Gastrocnemius medialis (tissue), 4 donors: ENCODE measurements at regions not wholly inside any gene's neighbourhood (a gene's known extent, or its start where the extent isn't known, plus 50 kb on each side); places are given as distances from the start of the nearest gene placed in this dataset.

ENCODE experiments used
- ATAC-seq, 2 donors: fragments of 150-250 bp; one replicate each; pipeline ENCODE4 v1.9.1; 2016
- DNase-seq, 2 donors: peaks; one replicate each; pipeline ENCODE4 v3.0.0-alpha.2; 2019
- H3K27ac ChIP-seq, 4 donors: fragments of 200-600 bp; sonication (generic); 1 replicate in 1 of 4; 2 replicates in 3 of 4; pipeline ENCODE4 v1.5.1; 2016 to 2018; ENCODE audit warnings: mild to moderate bottlenecking in 2 of 4, moderate library complexity in 1 of 4
- H3K27me3 ChIP-seq, 3 donors: fragments of 200-600 bp; sonication (generic) in 2 of 3; 1 replicate in 1 of 3; 2 replicates in 2 of 3; pipeline versions ENCODE4 v1.5.1 to v1.6.0; 2016 to 2019; ENCODE audit warnings: mild to moderate bottlenecking in 1 of 3, moderate library complexity in 1 of 3
- H3K36me3 ChIP-seq, 2 donors: fragments of 200-600 bp; sonication (generic) in 1 of 2; one replicate each; pipeline ENCODE4 v1.5.1; 2017 to 2018
- H3K4me1 ChIP-seq, 2 donors: fragments of 200-600 bp; sonication (generic) in 1 of 2; one replicate each; pipeline ENCODE4 v1.5.1; 2016 to 2017; ENCODE audit warnings: mild to moderate bottlenecking in 2 of 2
- H3K4me3 ChIP-seq, 4 donors: fragments of 200-600 bp; sonication (generic) in 3 of 4; 1 replicate in 1 of 4; 2 replicates in 3 of 4; pipeline ENCODE4 v1.5.1; 2016 to 2019; ENCODE audit warnings: mild to moderate bottlenecking in 2 of 4
- H3K9me3 ChIP-seq, 3 donors: fragments of 200-600 bp; sonication (generic) in 2 of 3; 1 replicate in 1 of 3; 2 replicates in 2 of 3; pipeline ENCODE4 v1.5.1; 2016 to 2019
- CTCF ChIP-seq, 5 experiments: fragments of 450-650 bp in 3 of 5; fragments of 200-600 bp in 2 of 5; sonication (generic) in 2 of 5; IDR thresholded peaks in 4 of 5; conservative IDR thresholded peaks in 1 of 5; 1 replicate in 4 of 5; 2 replicates in 1 of 5; pipeline ENCODE4 v1.5.1; 2016 to 2019; ENCODE audit warnings: antibody characterized with exemption in 5 of 5, mild to moderate bottlenecking in 3 of 5, moderate library complexity in 3 of 5
- POLR2A ChIP-seq, 2 donors: fragments of 450-650 bp; IDR thresholded peaks; one replicate each; pipeline ENCODE4 v1.6.1; 2017; ENCODE audit warnings: antibody characterized with exemption in 2 of 2, mild to moderate bottlenecking in 2 of 2, moderate library complexity in 2 of 2
- in situ Hi-C, 4 donors: fragments of 200-750 bp; cut with MboI; loops; one replicate each; pipeline versions ENCODE4 v1.15.0 to v1.8.0; 2017; ENCODE audit warnings: low sequenced_read_pairs in 4 of 4
- intact Hi-C: fragments of 100-400 bp; cut with DNase I; formaldehyde crosslinking; loops from one replicate; pipeline ENCODE4 v1.15.1; 2023; ENCODE audit warnings: low total_unique reads

- ATAC-seq (no peak), DNase-seq (no peak)
- Histone ChIP-seq H3K27me3 (no peaks in the 10 kb centered on the region), H3K36me3 (no peaks in the 10 kb centered on the region), H3K4me1 (peaks cover 8 to 11% of the 10 kb centered on the region in 2 donors), H3K9me3 (no peaks in the 10 kb centered on the region), H3K27ac (no peak overlapping the region), H3K4me3 (no peak overlapping the region)
- TF ChIP-seq POLR2A (IDR thresholded peaks at IDR 0.05) (no peak), CTCF (IDR thresholded peaks at IDR 0.05 in 4 of 5, conservative IDR thresholded peaks at IDR 0.05 in 1 of 5) (no peak)
- intact Hi-C loops (no loop called here), in situ Hi-C loops (no loop called here)
These were observed 59.2 kb upstream of the SPAG17 start for GRCh38 chr1:118244194-118244593.

GRCh38 chr1:118243269-118243668 lies 58.2 kb upstream of the SPAG17 start:
- Histone ChIP-seq H3K27me3 (no peaks in the 10 kb centered on the region), H3K4me3 (no peak overlapping the region), H3K4me1 (peaks cover 8 to 11% of the 10 kb centered on the region in 2 donors), H3K27ac (no peak overlapping the region), H3K36me3 (no peaks in the 10 kb centered on the region), H3K9me3 (no peaks in the 10 kb centered on the region)
- TF ChIP-seq POLR2A (IDR thresholded peaks at IDR 0.05), result no peak
- no peak for TF ChIP-seq CTCF (IDR thresholded peaks at IDR 0.05 in 4 of 5, conservative IDR thresholded peaks at IDR 0.05 in 1 of 5)
- in situ Hi-C loops, result no loop called here
- intact Hi-C loops, result no loop called here
- DNase-seq (no peak), ATAC-seq (no peak)
